ENCODE measurements at regions not wholly inside any gene's neighbourhood (a gene's known extent, or its start where the extent isn't known, plus 50 kb on each side); places are given as distances from the start of the nearest gene placed in this dataset.

DNA sequence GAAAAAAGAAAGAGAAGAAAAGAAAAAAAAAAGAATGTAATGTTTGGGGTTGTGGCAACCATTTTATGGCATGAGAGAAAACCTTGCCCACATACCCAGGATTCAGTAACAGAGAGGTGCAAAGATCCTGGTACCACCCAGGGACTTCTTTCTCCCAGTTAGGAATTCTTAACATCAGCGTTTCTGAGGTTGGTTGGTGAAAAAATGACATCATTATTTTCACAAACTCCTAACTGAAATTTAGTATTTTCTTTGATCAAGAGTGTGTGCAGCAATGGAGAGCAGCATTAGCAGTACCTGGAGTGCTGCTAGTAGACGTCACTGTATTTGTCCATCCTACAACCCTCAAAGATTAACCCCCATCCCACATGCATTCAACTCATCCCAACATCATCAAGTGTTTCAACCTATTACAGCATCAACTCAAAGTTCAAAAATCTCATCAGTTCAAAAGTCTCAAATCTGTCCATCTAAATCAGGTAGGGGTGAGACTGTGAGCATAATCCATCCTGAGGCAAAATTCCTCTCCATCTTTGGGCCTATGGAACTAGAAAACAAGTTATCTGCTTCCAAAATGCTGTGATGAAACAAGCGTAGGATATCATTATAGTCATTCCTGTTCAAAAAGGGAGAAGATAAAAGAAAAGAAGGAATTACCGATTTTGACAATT is 60.1 kb upstream of the MSX2 start:
- no peak for ATAC-seq
- Mint-ChIP-seq H3K4me3 (no peak overlapping the region), H3K27me3 (no peaks in the 10 kb centered on the region), H3K36me3 (no peaks in the 10 kb centered on the region), H3K9me3 (peaks cover 18% of the 10 kb centered on the region), H3K27ac (no peak overlapping the region), H3K4me1 (no peaks in the 10 kb centered on the region)

DNA sequence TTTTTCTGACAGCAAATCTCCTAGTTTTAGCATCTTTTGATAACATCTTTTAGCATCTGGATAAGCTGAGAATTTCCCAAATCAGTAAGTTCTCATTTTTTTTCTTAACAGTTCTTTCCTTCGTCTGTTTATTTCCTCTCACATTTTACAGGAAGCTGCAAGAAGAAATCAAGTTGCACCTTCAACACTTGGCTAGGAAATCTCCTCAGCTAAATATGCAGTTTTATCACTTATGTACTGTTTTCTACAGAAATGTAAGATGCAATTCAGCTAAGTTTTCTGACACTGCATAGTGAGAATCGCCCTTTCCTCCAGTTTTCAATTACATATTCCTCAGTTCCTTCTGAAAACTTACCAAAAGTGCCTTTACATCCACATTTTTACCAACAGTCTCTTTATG is 59.0 kb upstream of the MSX2 start:
- H3K27me3 Mint-ChIP-seq, result no peaks in the 10 kb centered on the region
- no peaks in the 10 kb centered on the region for H3K36me3 Mint-ChIP-seq
- no peak overlapping the region for H3K4me3 Mint-ChIP-seq
- no peaks in the 10 kb centered on the region for H3K4me1 Mint-ChIP-seq
- peaks cover 18% of the 10 kb centered on the region for H3K9me3 Mint-ChIP-seq
- no peak for ATAC-seq
- H3K27ac Mint-ChIP-seq, result no peak overlapping the region

GRCh38 chr5:174667526-174667925 is 56.9 kb upstream of the MSX2 start:
- no peak for ATAC-seq
- Mint-ChIP-seq H3K27me3 (peaks cover 9% of the 10 kb centered on the region), H3K36me3 (no peaks in the 10 kb centered on the region), H3K27ac (no peak overlapping the region), H3K9me3 (peaks cover 18% of the 10 kb centered on the region), H3K4me1 (no peaks in the 10 kb centered on the region), H3K4me3 (no peak overlapping the region)

- H3K4me3 Mint-ChIP-seq, result no peak overlapping the region
- ATAC-seq, result no peak
These were observed 56.0 kb upstream of the MSX2 start for GRCh38 chr5:174668349-174668748.

More at GRCh38 chr5:174668349-174668748, 56.0 kb upstream of the MSX2 start:
- peaks cover 9% of the 10 kb centered on the region for H3K27me3 Mint-ChIP-seq
- no peak overlapping the region for H3K27ac Mint-ChIP-seq
- no peaks in the 10 kb centered on the region for H3K36me3 Mint-ChIP-seq
- H3K4me1 Mint-ChIP-seq, result no peaks in the 10 kb centered on the region
- peaks cover 18% of the 10 kb centered on the region for H3K9me3 Mint-ChIP-seq
